ENCODE measurements at regions not wholly inside any gene's neighbourhood (a gene's known extent, or its start where the extent isn't known, plus 50 kb on each side); places are given as distances from the start of the nearest gene placed in this dataset.

DNA sequence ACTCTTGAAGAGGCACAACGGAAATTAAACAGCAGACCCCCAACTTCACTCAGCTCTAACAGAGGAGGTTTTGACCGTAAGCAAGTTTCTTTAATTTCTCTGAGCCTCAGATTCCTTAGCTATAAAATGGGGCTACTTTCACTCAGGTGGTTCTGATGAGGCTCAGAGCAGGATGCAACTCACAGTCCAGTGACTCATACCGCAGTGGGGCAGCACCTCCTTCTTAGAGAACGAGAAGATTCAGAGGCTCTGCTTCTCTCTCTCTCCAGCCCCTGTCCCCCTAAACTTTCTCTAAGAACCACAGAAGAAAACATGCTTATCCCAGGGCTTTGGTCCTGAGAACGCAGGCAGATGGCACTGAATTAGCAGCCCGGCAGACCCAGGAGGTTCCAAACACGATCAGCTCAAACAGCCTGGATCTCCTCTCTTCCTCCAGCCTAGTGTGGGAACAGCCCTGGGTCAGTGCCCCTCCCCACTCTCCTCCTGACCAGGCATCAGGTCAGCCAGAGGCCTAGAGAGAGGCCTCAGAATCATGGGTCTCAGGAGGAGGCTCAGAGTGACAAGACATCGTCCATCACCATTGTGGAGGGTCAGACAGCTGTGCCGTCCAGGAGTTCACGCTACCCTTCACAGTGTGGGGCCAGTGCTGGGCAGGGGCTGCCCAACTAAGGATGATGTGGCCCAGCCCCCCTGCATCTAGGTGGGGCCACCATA is 433.0 kb downstream of the PTPRU start:
- TF ChIP-seq, protein P1, sequence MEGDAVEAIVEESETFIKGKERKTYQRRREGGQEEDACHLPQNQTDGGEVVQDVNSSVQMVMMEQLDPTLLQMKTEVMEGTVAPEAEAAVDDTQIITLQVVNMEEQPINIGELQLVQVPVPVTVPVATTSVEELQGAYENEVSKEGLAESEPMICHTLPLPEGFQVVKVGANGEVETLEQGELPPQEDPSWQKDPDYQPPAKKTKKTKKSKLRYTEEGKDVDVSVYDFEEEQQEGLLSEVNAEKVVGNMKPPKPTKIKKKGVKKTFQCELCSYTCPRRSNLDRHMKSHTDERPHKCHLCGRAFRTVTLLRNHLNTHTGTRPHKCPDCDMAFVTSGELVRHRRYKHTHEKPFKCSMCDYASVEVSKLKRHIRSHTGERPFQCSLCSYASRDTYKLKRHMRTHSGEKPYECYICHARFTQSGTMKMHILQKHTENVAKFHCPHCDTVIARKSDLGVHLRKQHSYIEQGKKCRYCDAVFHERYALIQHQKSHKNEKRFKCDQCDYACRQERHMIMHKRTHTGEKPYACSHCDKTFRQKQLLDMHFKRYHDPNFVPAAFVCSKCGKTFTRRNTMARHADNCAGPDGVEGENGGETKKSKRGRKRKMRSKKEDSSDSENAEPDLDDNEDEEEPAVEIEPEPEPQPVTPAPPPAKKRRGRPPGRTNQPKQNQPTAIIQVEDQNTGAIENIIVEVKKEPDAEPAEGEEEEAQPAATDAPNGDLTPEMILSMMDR (IDR thresholded peaks at IDR 0.05), result no peak
- TF ChIP-seq EP300 (IDR thresholded peaks at IDR 0.05), result no peak
